Liver (tissue), 8 donors: ENCODE measurements at regions not wholly inside any gene's neighbourhood (a gene's known extent, or its start where the extent isn't known, plus 50 kb on each side); places are given as distances from the start of the nearest gene placed in this dataset.

Experiments used
- DNase-seq: peaks from one replicate; pipeline ENCODE4 v3.0.0-alpha.2; 2017; ENCODE audit warnings: low spot score
- H3K27ac ChIP-seq, 2 donors: one replicate each; pipeline ENCODE4 v1.7.0; 2013; ENCODE audit warnings: inconsistent platforms in 2 of 2, low read length in 2 of 2, control low read depth in 1 of 2, low read depth in 1 of 2, mild to moderate bottlenecking in 1 of 2
- H3K27me3 ChIP-seq, 4 donors: one replicate each; pipeline versions ENCODE4 v1.6.1 to v1.7.0; 2013; ENCODE audit warnings: low read length in 3 of 4, inconsistent platforms in 1 of 4, mild to moderate bottlenecking in 1 of 4, moderate library complexity in 1 of 4; ENCODE audit not compliant: control insufficient read depth in 4 of 4, insufficient read depth in 4 of 4
- H3K36me3 ChIP-seq, 4 donors: one replicate each; pipeline versions ENCODE4 v1.6.1 to v1.7.0; 2013; ENCODE audit warnings: low read length in 3 of 4, mild to moderate bottlenecking in 3 of 4, low read depth in 1 of 4, moderate library complexity in 1 of 4; ENCODE audit not compliant: control insufficient read depth in 4 of 4, insufficient read depth in 3 of 4
- H3K4me1 ChIP-seq, 4 donors: one replicate each; pipeline versions ENCODE4 v1.6.1 to v1.7.0; 2013; ENCODE audit warnings: low read length in 3 of 4, mild to moderate bottlenecking in 3 of 4, moderate library complexity in 1 of 4; ENCODE audit not compliant: control insufficient read depth in 4 of 4, insufficient read depth in 4 of 4
- H3K4me3 ChIP-seq, 3 donors: one replicate each; pipeline versions ENCODE4 v1.6.1 to v1.7.0; 2013; ENCODE audit warnings: low read length in 3 of 3, control low read depth in 1 of 3, low read depth in 1 of 3, mild to moderate bottlenecking in 1 of 3
- H3K9ac ChIP-seq, 2 donors: one replicate each; pipeline ENCODE4 v1.7.0; 2013; ENCODE audit warnings: low read length in 2 of 2, mild to moderate bottlenecking in 2 of 2, moderate library complexity in 2 of 2, control low read depth in 1 of 2, low read depth in 1 of 2
- H3K9me3 ChIP-seq, 4 donors: one replicate each; pipeline versions ENCODE4 v1.6.1 to v1.7.0; 2013; ENCODE audit warnings: low read length in 3 of 4; ENCODE audit not compliant: control insufficient read depth in 4 of 4
- ATF3 ChIP-seq: IDR thresholded peaks from 2 replicates; pipeline ENCODE4 v1.6.1; 2016; ENCODE audit warnings: antibody characterized with exemption
- CTCF ChIP-seq: fragments of 150-350 bp; IDR thresholded peaks from 2 replicates; pipeline ENCODE4 v1.5.1; 2017; ENCODE audit warnings: improper control_type of control experiment, low read depth, low read length; ENCODE audit not compliant: missing input control
- FOXA1 ChIP-seq: IDR thresholded peaks from 2 replicates; pipeline ENCODE4 v1.6.1; 2016; ENCODE audit warnings: antibody characterized with exemption
- FOXA2 ChIP-seq: IDR thresholded peaks from 2 replicates; pipeline ENCODE4 v1.6.1; 2016; ENCODE audit warnings: antibody characterized with exemption
- GABPA ChIP-seq, 2 donors: IDR thresholded peaks in 1 of 2; conservative IDR thresholded peaks in 1 of 2; 2 replicates each; pipeline ENCODE4 v1.6.1; 2016; ENCODE audit warnings: antibody characterized with exemption in 2 of 2, mild to moderate bottlenecking in 1 of 2, moderate library complexity in 1 of 2
- HNF4A ChIP-seq, 2 donors: conservative IDR thresholded peaks; 2 replicates each; pipeline ENCODE4 v1.6.1; 2016; ENCODE audit warnings: antibody characterized with exemption in 2 of 2, mild to moderate bottlenecking in 2 of 2
- HNF4G ChIP-seq: IDR thresholded peaks from 2 replicates; pipeline ENCODE4 v1.6.1; 2016; ENCODE audit warnings: antibody characterized with exemption
- JUND ChIP-seq, 2 donors: IDR thresholded peaks; 2 replicates each; pipeline ENCODE4 v1.6.1; 2016; ENCODE audit warnings: antibody characterized with exemption in 2 of 2
- NR2F2 ChIP-seq: IDR thresholded peaks from 2 replicates; pipeline ENCODE4 v1.6.1; 2016; ENCODE audit warnings: antibody characterized with exemption
- RAD21 ChIP-seq, 2 donors: IDR thresholded peaks; 2 replicates each; pipeline ENCODE4 v1.6.1; 2016; ENCODE audit warnings: antibody characterized with exemption in 2 of 2, mild to moderate bottlenecking in 2 of 2
- REST ChIP-seq: IDR thresholded peaks from 2 replicates; pipeline ENCODE4 v1.6.1; 2016; ENCODE audit warnings: antibody characterized with exemption, mild to moderate bottlenecking
- RXRA ChIP-seq, 2 donors: IDR thresholded peaks; 2 replicates each; pipeline ENCODE4 v1.6.1; 2017 to 2018; ENCODE audit warnings: antibody characterized with exemption in 2 of 2, mild to moderate bottlenecking in 1 of 2
- SP1 ChIP-seq: IDR thresholded peaks from 2 replicates; pipeline ENCODE4 v1.6.1; 2018; ENCODE audit warnings: antibody characterized with exemption, mild to moderate bottlenecking
- TAF1 ChIP-seq: conservative IDR thresholded peaks from 2 replicates; pipeline ENCODE4 v1.6.1; 2016; ENCODE audit warnings: antibody characterized with exemption, mild to moderate bottlenecking
- YY1 ChIP-seq: IDR thresholded peaks from 2 replicates; pipeline ENCODE4 v1.6.1; 2016; ENCODE audit warnings: antibody characterized with exemption, mild to moderate bottlenecking
- ZBTB33 ChIP-seq: IDR thresholded peaks from 2 replicates; pipeline ENCODE4 v1.6.1; 2016; ENCODE audit warnings: antibody characterized with exemption
- WGBS: extraction: QIAGEN DNeasy Blood & Tissue Kit; methylation state at CpG from one replicate; pipeline ENCODE4 v1.1.7; 2013; 5-methylcytosine and 5-hydroxymethylcytosine counted together
- TF ChIP-seq, protein P1 (sequence below): IDR thresholded peaks from 2 replicates; pipeline ENCODE4 v1.6.1; 2016; ENCODE audit warnings: antibody characterized with exemption
- donor health status: healthy.
- donor health status: healthy.
- donor health status: healthy.
- donor health status: healthy.
- donor health status: healthy.

DNA sequence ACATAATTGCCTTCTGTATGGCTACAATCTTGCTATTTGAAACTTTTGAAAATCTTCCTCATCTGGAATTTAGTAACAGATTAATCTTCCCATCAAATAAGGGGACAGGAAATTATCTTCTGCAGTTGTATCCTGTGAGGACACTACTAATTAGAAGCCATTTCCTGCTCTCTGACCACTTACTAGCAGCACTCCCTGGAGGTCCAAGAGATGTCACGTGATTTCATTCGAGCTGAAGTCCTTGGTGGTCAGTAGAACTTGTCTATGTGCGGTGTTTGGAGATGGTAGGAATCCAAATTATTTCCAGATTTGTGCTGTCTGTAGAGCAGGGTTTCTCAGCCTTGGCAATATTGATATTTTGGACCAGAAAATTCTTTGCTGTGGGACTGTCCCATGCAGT is 202.5 kb downstream of the TFAP2B start:
- H3K36me3 ChIP-seq: no peaks in the 10 kb centered on the region
- no peak for DNase-seq
- H3K27me3 ChIP-seq: no peaks in the 10 kb centered on the region
- no peak overlapping the region for H3K4me3 ChIP-seq
- H3K4me1 ChIP-seq: no peaks in the 10 kb centered on the region
- H3K27ac ChIP-seq: no peak overlapping the region
- TF ChIP-seq HNF4A (conservative IDR thresholded peaks at IDR 0.05): no peak
- H3K9me3 ChIP-seq: no peaks in the 10 kb centered on the region
- WGBS: 67% methylated on average over 3 of the region's 3 CpGs
- no peak overlapping the region for H3K9ac ChIP-seq

GRCh38 chr6:51024126-51024525 is 205.5 kb downstream of the TFAP2B start:
- Histone ChIP-seq H3K27me3 (no peaks in the 10 kb centered on the region), H3K36me3 (no peaks in the 10 kb centered on the region), H3K27ac (no peak overlapping the region), H3K9ac (no peak overlapping the region), H3K4me3 (no peak overlapping the region), H3K4me1 (no peaks in the 10 kb centered on the region), H3K9me3 (no peaks in the 10 kb centered on the region)
- DNase-seq: no peak
- no peak for TF ChIP-seq CTCF
- no peak for TF ChIP-seq RXRA (IDR thresholded peaks at IDR 0.05)
- no peak for TF ChIP-seq GABPA (IDR thresholded peaks at IDR 0.05 in 1 of 2, conservative IDR thresholded peaks at IDR 0.05 in 1 of 2)
- TF ChIP-seq HNF4G: no peak
- TF ChIP-seq TAF1: no peak
- TF ChIP-seq RAD21 (IDR thresholded peaks at IDR 0.05): no peak
- no peak for TF ChIP-seq ZBTB33
- no peak for TF ChIP-seq NR2F2
- TF ChIP-seq FOXA1: no peak
- TF ChIP-seq YY1: no peak
- no peak for TF ChIP-seq REST
- TF ChIP-seq, protein P1, sequence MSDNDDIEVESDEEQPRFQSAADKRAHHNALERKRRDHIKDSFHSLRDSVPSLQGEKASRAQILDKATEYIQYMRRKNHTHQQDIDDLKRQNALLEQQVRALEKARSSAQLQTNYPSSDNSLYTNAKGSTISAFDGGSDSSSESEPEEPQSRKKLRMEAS: no peak
- no peak for TF ChIP-seq JUND (IDR thresholded peaks at IDR 0.05)
- no peak for TF ChIP-seq ATF3
- no peak for TF ChIP-seq FOXA2
- no peak for TF ChIP-seq SP1
- WGBS: 91% methylated on average over 3 of the region's 3 CpGs
